SK-MEL-5 (cell line): ENCODE measurements at regions not wholly inside any gene's neighbourhood (a gene's known extent, or its start where the extent isn't known, plus 50 kb on each side); places are given as distances from the start of the nearest gene placed in this dataset.
"Not testable (repeated sequence)": the region's sequence is repeated elsewhere in the genome, so short reads cannot be mapped to it uniquely, and the experiment has no call there.

Experiments
- DNase-seq: peaks from one replicate; pipeline ENCODE4 v3.0.0-alpha.2; 2016; ENCODE audit warnings: low read depth, low spot score
- in situ Hi-C: cut with HindIII; loops from 2 replicates; pipeline ENCODE4 v1.10.0; 2016; ENCODE audit warnings: low sequenced_read_pairs, high pct_unique_total_duplicates, low pct_unique_long_range_greater_than_20kb
- small RNA-seq, 2 experiments: library from RNA; depleted of rRNA; stranded (forward); fragments of <200 nt; gene quantifications; one replicate each; pipeline ENCODE3, GENCODE V24; 2014

DNA sequence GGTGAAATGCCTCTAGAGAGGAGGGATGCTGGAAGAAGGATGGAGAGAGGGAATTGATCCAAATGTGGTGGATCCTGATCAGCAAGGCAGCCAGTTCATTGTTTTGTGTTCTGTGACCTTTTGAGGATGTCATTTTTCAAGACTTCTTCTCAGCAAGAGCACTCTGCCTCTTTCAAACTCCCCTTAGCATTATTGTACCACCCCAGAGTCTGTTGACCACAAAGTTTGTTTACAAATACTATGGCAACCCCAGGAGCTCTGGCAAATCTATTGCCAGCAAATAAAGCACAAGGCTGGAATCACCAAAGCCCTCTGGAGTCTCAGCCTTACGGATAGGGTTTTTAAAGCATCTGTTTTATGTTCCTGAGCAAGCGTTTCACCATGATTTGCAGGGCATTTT, 76.2 kb upstream of the SLC1A3 start:
- no peak for DNase-seq
- in situ Hi-C loops: no loop called here

DNA sequence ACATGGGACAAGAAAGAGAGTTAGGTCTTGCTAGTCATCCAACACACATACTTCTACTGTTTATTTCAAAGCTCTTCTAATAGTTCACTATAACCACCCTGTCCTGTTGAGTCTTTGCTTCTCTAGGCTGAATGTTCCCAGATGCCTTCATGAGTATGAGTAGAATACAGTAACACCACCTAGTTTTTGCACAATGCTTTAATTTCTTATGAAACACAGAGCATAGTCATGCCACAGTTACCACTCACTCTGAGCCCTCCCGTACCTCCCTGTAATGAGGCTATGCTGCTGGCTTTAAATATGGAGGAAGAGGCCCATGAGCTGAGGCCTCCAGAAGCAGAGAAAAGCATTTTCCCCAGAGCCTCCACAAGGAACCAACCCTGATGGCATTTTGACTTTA, 75.0 kb upstream of the SLC1A3 start:
- DNase-seq: no peak
- in situ Hi-C loops: no loop called here

DNA sequence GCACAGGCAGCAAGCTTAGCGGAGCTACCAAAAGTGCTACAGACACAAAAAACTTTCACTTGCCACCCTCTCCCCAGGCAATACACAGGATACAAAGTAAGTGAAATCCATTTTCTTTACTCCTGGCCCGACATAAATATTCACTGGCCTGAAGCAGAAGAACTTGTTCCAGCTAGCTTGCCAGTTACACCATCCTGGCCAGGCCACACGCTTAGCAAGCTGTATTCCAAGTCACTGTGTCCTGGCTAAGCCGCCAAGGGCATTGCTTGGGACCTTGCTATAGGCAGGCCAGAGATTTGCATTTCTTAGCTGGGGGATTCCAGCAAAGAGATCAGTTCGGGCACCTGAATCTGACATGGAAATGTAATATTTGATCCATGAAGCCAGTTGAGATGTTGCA, 71.0 kb upstream of the SLC1A3 start:
- in situ Hi-C loops: no loop called here
- DNase-seq: no peak

GRCh38 chr5:36535859-36536615, 70.4 kb upstream of the SLC1A3 start:
- no peak for DNase-seq
- in situ Hi-C loops: no loop called here

GRCh38 chr5:36536616-36537005, 69.8 kb upstream of the SLC1A3 start:
- in situ Hi-C loops: no loop called here

DNA sequence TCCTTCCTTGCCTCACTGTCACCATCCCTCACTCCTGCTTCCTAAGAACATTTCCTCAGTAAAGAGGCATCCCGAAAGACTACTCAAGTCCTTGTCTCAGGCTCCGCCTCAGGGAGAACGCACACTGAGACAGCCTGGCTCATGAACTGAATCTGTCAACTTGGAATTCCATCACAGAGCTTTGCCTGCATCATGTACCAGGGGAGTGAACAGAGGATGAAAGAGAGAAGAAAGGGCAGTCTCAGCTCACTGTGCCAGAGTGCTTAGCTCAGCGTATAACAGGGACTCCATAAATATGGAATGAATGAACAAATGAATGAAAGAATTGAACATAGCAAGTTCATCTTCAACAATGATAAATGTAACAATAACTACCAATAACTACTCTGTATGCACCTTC, 68.7 kb upstream of the SLC1A3 start:
- in situ Hi-C loops: no loop called here

More at GRCh38 chr5:36536616-36537005, 69.8 kb upstream of the SLC1A3 start:
- no peak for DNase-seq

DNA sequence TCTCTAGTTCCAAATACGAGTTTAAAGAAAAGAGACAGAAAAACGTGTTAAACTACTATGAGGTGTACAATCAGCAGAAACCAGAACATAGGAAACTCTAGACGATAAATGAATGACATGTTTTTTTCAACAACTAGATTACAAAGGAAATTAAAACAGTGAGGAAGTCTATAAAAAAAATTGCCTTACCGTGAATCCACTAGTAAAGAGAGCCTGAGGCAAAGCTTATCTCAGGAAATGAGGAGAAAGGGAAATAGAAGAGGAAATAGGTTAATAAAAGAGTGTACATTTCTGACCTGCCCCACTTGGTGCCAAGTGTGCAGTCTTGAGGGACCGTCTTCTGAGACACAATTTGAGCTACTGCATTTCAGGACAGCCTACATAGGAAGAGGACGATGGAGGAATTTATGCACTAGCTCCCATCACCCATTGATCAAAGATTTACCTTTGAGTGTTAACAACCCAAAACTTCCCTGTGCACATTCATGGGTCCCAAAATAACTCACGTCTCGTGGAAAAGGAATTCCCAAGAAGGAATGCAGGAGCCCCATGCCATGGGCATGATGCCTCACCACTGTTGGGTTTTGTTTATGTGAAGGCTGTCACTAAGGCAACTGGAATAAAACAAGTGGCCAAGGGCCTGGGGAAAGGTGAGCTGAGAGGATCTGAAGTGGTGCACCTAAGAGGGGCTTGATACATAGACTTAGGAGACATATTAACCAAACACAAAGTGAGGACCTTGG, 53.6 kb upstream of the SLC1A3 start:
- DNase-seq: no peak
- in situ Hi-C loops: no loop called here

More for the DNA sequence above, 68.7 kb upstream of the SLC1A3 start:
- DNase-seq: no peak

- in situ Hi-C loops, DNase-seq: not testable (repeated sequence)
These were observed 51.4 kb upstream of the SLC1A3 start for GRCh38 chr5:36555035-36555434.

Small RNA genes in the stretch of these regions (small RNA-seq; reads per million reads assigned to genes)
- gene RNA5SP181: 0 reads per million in 2 experiments
